ENCODE measurements at regions not wholly inside any gene's neighbourhood (a gene's known extent, or its start where the extent isn't known, plus 50 kb on each side); places are given as distances from the start of the nearest gene placed in this dataset.

GRCh38 chr2:59920961-59921360, 632.5 kb downstream of the BCL11A start:
- 36 to 46% methylated on average over 4 of the region's 4 CpGs for WGBS, 2 experiments (ENCODE audit: low coverage in 1 of 2, low lambda C conversion rate in 2 of 2, missing lambda C conversion rate in 2 of 2)
- Histone ChIP-seq H2AFZ (no peak overlapping the region), H3K4me3 (no peak overlapping the region), H3K27me3 (replicated peaks; ENCODE audit: insufficient read depth) (no peaks in the 10 kb centered on the region), H3K4me1 (ENCODE audit: insufficient read depth) (no peaks in the 10 kb centered on the region), H3K27ac (no peak overlapping the region), H3K4me2 (ENCODE audit: unreplicated experiment) (no peak overlapping the region), H3K79me2 (ENCODE audit: insufficient read depth) (no peaks in the 10 kb centered on the region), H3K9me2 (ENCODE audit: insufficient read depth) (no peaks in the 10 kb centered on the region), H3F3A (ENCODE audit: insufficient read depth) (no peaks in the 10 kb centered on the region), H3K9ac (no peak overlapping the region), H3K36me3 (ENCODE audit: low read depth) (no peaks in the 10 kb centered on the region), H3K9me3 (ENCODE audit: low read depth) (no peaks in the 10 kb centered on the region), H4K20me1 (ENCODE audit: insufficient read depth) (no peaks in the 10 kb centered on the region)
- TF ChIP-seq EZH2phosphoT487 (IDR thresholded peaks at IDR 0.05; ENCODE audit: insufficient read depth, low read depth) (no peak), EZH2 (IDR thresholded peaks at IDR 0.05; ENCODE audit: insufficient read depth, poor library complexity, severe bottlenecking) (no peak)
- no peak for DNase-seq
- in situ Hi-C loops (cut with MboI) = no loop called here

GRCh38 chr2:59920307-59920706, 633.1 kb downstream of the BCL11A start:
- WGBS, 2 experiments (ENCODE audit: low coverage in 1 of 2, low lambda C conversion rate in 2 of 2, missing lambda C conversion rate in 2 of 2) = 36 to 38% methylated on average over 4 of the region's 4 CpGs
- no peaks in the 10 kb centered on the region for H3K9me2 ChIP-seq (ENCODE audit: insufficient read depth)
- H3K9me3 ChIP-seq (ENCODE audit: low read depth) = no peaks in the 10 kb centered on the region
- H3K4me2 ChIP-seq (ENCODE audit: unreplicated experiment) = no peak overlapping the region
- no peaks in the 10 kb centered on the region for H3K79me2 ChIP-seq (ENCODE audit: insufficient read depth)
- H3K9ac ChIP-seq = no peak overlapping the region
- TF ChIP-seq EZH2phosphoT487 (IDR thresholded peaks at IDR 0.05; ENCODE audit: insufficient read depth, low read depth) (no peak), EZH2 (IDR thresholded peaks at IDR 0.05; ENCODE audit: insufficient read depth, poor library complexity, severe bottlenecking) (no peak)
- no peak for DNase-seq
- in situ Hi-C loops (cut with MboI) = no loop called here
- no peaks in the 10 kb centered on the region for H3F3A ChIP-seq (ENCODE audit: insufficient read depth)
- H3K4me3 ChIP-seq = no peak overlapping the region
- H4K20me1 ChIP-seq (ENCODE audit: insufficient read depth) = no peaks in the 10 kb centered on the region
- H3K27ac ChIP-seq = no peak overlapping the region
- no peak overlapping the region for H2AFZ ChIP-seq
- no peaks in the 10 kb centered on the region for H3K36me3 ChIP-seq (ENCODE audit: low read depth)
- no peaks in the 10 kb centered on the region for H3K27me3 ChIP-seq (replicated peaks; ENCODE audit: insufficient read depth)
- no peaks in the 10 kb centered on the region for H3K4me1 ChIP-seq (ENCODE audit: insufficient read depth)

DNA sequence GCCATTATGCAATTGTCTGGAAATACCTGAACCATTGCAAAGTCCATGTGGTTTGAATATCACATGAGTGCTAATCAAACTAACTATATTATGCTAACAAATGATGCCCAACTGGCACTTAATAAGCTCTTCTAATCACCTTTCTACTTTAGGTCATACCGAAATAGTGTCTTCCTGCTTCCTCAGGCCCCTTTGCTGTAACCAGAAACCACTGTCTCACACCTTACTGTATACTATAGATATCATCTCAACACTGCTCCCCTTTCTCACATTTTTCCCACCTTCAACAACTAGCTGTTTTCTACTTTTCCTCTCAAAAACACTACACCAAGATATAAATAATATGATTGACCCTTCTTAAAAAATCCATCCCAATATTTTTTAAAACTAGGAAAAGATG, 633.9 kb downstream of the BCL11A start:
- Histone ChIP-seq H3K27ac (no peak overlapping the region), H3K4me3 (no peak overlapping the region), H3K4me2 (ENCODE audit: unreplicated experiment) (no peak overlapping the region), H3F3A (ENCODE audit: insufficient read depth) (no peaks in the 10 kb centered on the region), H3K27me3 (replicated peaks; ENCODE audit: insufficient read depth) (no peaks in the 10 kb centered on the region), H2AFZ (no peak overlapping the region), H3K79me2 (ENCODE audit: insufficient read depth) (no peaks in the 10 kb centered on the region), H3K9ac (no peak overlapping the region), H3K9me3 (ENCODE audit: low read depth) (no peaks in the 10 kb centered on the region), H4K20me1 (ENCODE audit: insufficient read depth) (no peaks in the 10 kb centered on the region), H3K9me2 (ENCODE audit: insufficient read depth) (no peaks in the 10 kb centered on the region), H3K36me3 (ENCODE audit: low read depth) (no peaks in the 10 kb centered on the region), H3K4me1 (ENCODE audit: insufficient read depth) (no peaks in the 10 kb centered on the region)
- no peak for DNase-seq
- no peak for TF ChIP-seq EZH2 (IDR thresholded peaks at IDR 0.05; ENCODE audit: insufficient read depth, poor library complexity, severe bottlenecking)
- TF ChIP-seq EZH2phosphoT487 (IDR thresholded peaks at IDR 0.05; ENCODE audit: insufficient read depth, low read depth) = no peak
- in situ Hi-C loops (cut with MboI) = no loop called here
- 41 to 48% methylated on average over 1 of the region's 1 CpG for WGBS, 2 experiments (ENCODE audit: low coverage in 1 of 2, low lambda C conversion rate in 2 of 2, missing lambda C conversion rate in 2 of 2)

DNA sequence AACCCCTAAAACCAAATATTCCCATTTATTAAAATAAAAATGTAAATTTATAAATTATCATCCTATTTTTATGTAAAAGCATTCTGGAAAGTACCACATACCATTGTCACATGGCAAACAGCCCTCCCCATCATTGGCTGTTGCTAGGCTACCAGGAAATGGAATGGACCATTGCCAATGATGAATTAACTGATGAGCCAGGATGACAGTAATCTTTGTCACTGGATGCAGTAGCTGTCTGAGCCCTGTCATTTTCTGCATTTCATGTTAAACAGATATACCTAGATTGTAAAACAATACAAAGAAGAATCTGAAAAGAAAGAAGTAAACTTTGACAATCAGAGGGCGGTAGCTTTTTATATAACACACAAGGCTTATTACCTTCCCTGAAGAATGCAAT, 641.4 kb downstream of the BCL11A start:
- DNase-seq = no peak
- H3K9ac ChIP-seq = no peak overlapping the region
- no peaks in the 10 kb centered on the region for H3K36me3 ChIP-seq (ENCODE audit: low read depth)
- H3K4me2 ChIP-seq (ENCODE audit: unreplicated experiment) = no peak overlapping the region
- H3K4me1 ChIP-seq (ENCODE audit: insufficient read depth) = no peaks in the 10 kb centered on the region
- H3K79me2 ChIP-seq (ENCODE audit: insufficient read depth) = no peaks in the 10 kb centered on the region
- H2AFZ ChIP-seq = no peak overlapping the region
- WGBS, 2 experiments (ENCODE audit: low coverage in 1 of 2, low lambda C conversion rate in 2 of 2, missing lambda C conversion rate in 2 of 2) = 50 to 60% methylated on average over 1 of the region's 1 CpG
- H3F3A ChIP-seq (ENCODE audit: insufficient read depth) = no peaks in the 10 kb centered on the region
- no peaks in the 10 kb centered on the region for H3K9me2 ChIP-seq (ENCODE audit: insufficient read depth)
- H4K20me1 ChIP-seq (ENCODE audit: insufficient read depth) = no peaks in the 10 kb centered on the region
- no peak for TF ChIP-seq EZH2phosphoT487 (IDR thresholded peaks at IDR 0.05; ENCODE audit: insufficient read depth, low read depth)
- no peak for TF ChIP-seq EZH2 (IDR thresholded peaks at IDR 0.05; ENCODE audit: insufficient read depth, poor library complexity, severe bottlenecking)
- no peak overlapping the region for H3K4me3 ChIP-seq
- no peak overlapping the region for H3K27ac ChIP-seq
- in situ Hi-C loops (cut with MboI) = no loop called here
- H3K9me3 ChIP-seq (ENCODE audit: low read depth) = no peaks in the 10 kb centered on the region
- no peaks in the 10 kb centered on the region for H3K27me3 ChIP-seq (replicated peaks; ENCODE audit: insufficient read depth)

DNA sequence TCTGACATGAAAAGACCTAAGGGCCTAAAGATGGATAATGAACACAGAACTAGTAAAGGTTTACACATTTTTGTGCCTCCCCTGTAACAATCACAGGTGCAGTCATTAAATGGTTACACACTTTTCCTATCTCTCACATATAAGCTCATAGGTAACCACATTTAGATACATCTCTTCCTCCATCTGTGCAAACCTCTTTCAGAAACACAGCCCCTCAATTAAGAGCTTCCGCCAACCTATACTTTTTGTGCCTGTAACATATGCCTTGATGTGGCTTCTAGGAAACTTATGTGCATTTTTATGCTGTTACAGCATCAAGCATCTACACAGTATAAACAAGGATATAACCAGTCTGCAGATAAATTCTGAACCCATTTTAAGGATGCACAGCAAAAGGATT, 643.3 kb downstream of the BCL11A start:
- TF ChIP-seq EZH2 (IDR thresholded peaks at IDR 0.05; ENCODE audit: insufficient read depth, poor library complexity, severe bottlenecking) = no peak
- no peak for TF ChIP-seq EZH2phosphoT487 (IDR thresholded peaks at IDR 0.05; ENCODE audit: insufficient read depth, low read depth)
- WGBS, 2 experiments (ENCODE audit: low coverage in 1 of 2, low lambda C conversion rate in 2 of 2, missing lambda C conversion rate in 2 of 2) = 90% methylated on average over 1 of the region's 1 CpG

More for the DNA sequence above, 643.3 kb downstream of the BCL11A start:
- no peak overlapping the region for H3K4me2 ChIP-seq (ENCODE audit: unreplicated experiment)
- in situ Hi-C loops (cut with MboI) = no loop called here
- H3K9me3 ChIP-seq (ENCODE audit: low read depth) = no peaks in the 10 kb centered on the region
- H3K36me3 ChIP-seq (ENCODE audit: low read depth) = no peaks in the 10 kb centered on the region
- H3K9me2 ChIP-seq (ENCODE audit: insufficient read depth) = no peaks in the 10 kb centered on the region
- no peaks in the 10 kb centered on the region for H4K20me1 ChIP-seq (ENCODE audit: insufficient read depth)
- H3F3A ChIP-seq (ENCODE audit: insufficient read depth) = no peaks in the 10 kb centered on the region
- no peak for DNase-seq
- no peak overlapping the region for H2AFZ ChIP-seq
- no peak overlapping the region for H3K27ac ChIP-seq
- no peaks in the 10 kb centered on the region for H3K4me1 ChIP-seq (ENCODE audit: insufficient read depth)
- no peak overlapping the region for H3K9ac ChIP-seq
- H3K79me2 ChIP-seq (ENCODE audit: insufficient read depth) = no peaks in the 10 kb centered on the region
- H3K27me3 ChIP-seq (replicated peaks; ENCODE audit: insufficient read depth) = no peaks in the 10 kb centered on the region
- H3K4me3 ChIP-seq = no peak overlapping the region

Data from GM23248 (cell line).